SK-N-MC (cell line): ENCODE measurements at regions not wholly inside any gene's neighbourhood (a gene's known extent, or its start where the extent isn't known, plus 50 kb on each side); places are given as distances from the start of the nearest gene placed in this dataset.

Source experiments
- EZH2 ChIP-seq: fragments of 200-600 bp; sonication (generic); IDR thresholded peaks from one replicate; pipeline ENCODE4 v1.6.1; 2017; ENCODE audit warnings: antibody characterized with exemption
- FOXP2 ChIP-seq: optimal IDR thresholded peaks from 2 replicates; pipeline ENCODE3; 2011; ENCODE audit warnings: mild to moderate bottlenecking, moderate library complexity; ENCODE audit not compliant: insufficient read depth; ENCODE audit errors: extremely low read length, control extremely low read depth
- POLR2AphosphoS5 ChIP-seq: IDR thresholded peaks from 2 replicates; pipeline ENCODE4 v1.6.1; 2012; ENCODE audit warnings: mild to moderate bottlenecking, low read depth, low read length, borderline replicate concordance

DNA sequence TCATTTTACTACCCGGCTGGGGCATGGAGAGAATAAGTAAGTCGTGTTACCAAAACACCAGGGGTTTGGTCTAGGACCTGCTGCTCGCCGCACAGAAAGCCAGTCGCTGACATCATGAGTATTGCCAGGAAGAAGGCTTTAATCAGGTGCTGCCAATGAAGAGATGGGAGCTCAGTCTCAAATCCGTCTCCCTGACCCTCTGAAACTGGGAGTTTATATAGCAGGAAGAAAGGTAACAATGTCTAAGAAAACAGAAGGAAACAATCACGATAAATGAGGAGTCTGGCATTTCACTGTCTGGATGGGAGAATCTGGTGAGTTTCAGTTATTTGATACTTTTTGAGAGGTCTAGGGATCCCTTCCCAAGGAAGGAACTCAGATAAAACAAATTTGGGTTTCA is 437.9 kb upstream of the JARID2 start:
- TF ChIP-seq POLR2AphosphoS5: no peak
- TF ChIP-seq EZH2: no peak
- TF ChIP-seq FOXP2: no peak
